ENCODE measurements at regions not wholly inside any gene's neighbourhood (a gene's known extent, or its start where the extent isn't known, plus 50 kb on each side); places are given as distances from the start of the nearest gene placed in this dataset.

DNA sequence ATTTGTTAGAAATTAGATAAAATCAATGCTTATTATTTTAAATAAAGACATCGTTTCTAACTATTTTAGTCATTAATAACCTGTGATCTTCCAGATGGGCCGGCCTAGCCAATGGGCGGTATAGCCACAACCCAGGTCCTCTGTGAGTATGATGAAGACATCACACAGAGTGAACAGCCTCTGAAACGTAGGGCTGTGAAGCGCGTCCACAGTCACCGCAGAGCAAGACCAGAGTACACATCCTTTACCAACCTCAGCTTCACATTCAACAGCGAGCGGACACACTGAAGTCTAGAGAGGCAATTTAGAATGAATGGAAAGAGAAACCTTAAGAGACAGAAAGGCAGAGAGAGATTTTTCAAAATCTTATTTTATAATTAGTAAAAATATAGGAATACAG is 125.0 kb upstream of the RPS6KA2 start:
- no peaks in the 10 kb centered on the region for H3K9me3 ChIP-seq (ENCODE audit: control insufficient read depth, insufficient read depth, low read length)
- H3K36me3 ChIP-seq (ENCODE audit: insufficient read depth, low read length) = no peaks in the 10 kb centered on the region; the same call in 1 of the 2 replicates
- H3K4me1 ChIP-seq (ENCODE audit: insufficient read depth, low read length) = peaks cover 20% of the 10 kb centered on the region; the same call in 1 of the 2 replicates
- H3K9ac ChIP-seq (ENCODE audit: low read depth, low read length) = no peak overlapping the region

GRCh38 chr6:166751051-166751595 is 124.1 kb upstream of the RPS6KA2 start:
- Histone ChIP-seq H3K36me3 (ENCODE audit: insufficient read depth, low read length) (no peaks in the 10 kb centered on the region), H3K9me3 (ENCODE audit: control insufficient read depth, insufficient read depth, low read length) (no peaks in the 10 kb centered on the region), H3K9ac (ENCODE audit: low read depth, low read length) (no peak overlapping the region), H3K4me1 (ENCODE audit: insufficient read depth, low read length) (peaks cover 22% of the 10 kb centered on the region; the same call in 1 of the 2 replicates)

DNA sequence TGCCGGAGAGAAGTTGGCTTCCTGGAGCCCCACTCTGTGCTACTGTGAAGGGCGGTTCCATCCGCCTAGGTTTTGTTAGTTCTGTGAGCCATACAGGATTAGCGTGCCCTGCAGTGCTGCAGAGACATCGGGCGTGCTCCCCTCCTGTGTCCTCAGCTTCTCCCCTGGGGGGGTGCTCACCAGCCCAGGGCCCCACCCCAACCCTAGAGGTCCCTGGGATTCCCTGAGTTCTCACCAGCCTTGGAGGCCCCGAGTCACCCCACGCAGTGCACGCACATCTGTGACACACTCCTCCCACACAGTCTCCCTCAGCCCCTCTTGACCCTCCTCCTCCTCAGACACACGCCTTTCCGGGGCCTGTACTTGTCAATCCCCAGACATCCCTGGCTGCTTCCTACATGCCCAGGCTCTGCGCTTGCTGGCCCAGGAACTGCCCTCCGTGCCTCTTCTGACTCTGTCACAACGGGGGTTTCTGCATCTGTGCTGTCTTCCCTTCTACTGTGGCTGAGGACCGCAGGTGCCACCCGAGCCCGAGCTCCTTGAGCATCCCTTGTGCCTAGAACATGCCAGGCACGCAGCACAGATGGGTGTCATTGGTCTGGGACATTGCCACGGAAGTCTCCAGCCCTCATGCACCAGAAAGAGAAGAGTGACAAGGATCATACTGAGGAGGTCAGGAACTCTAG is 123.2 kb upstream of the RPS6KA2 start:
- Histone ChIP-seq H3K9me3 (ENCODE audit: control insufficient read depth, insufficient read depth, low read length) (no peaks in the 10 kb centered on the region), H3K36me3 (ENCODE audit: insufficient read depth, low read length) (no peaks in the 10 kb centered on the region), H3K9ac (ENCODE audit: low read depth, low read length) (no peak overlapping the region), H3K4me1 (ENCODE audit: insufficient read depth, low read length) (peaks cover 19% of the 10 kb centered on the region; the same call in 1 of the 2 replicates)

GRCh38 chr6:166749666-166750065 is 122.6 kb upstream of the RPS6KA2 start:
- H3K9ac ChIP-seq (ENCODE audit: low read depth, low read length) = no peak overlapping the region
- peaks cover 15% of the 10 kb centered on the region; the same call in 1 of the 2 replicates for H3K4me1 ChIP-seq (ENCODE audit: insufficient read depth, low read length)
- no peaks in the 10 kb centered on the region for H3K36me3 ChIP-seq (ENCODE audit: insufficient read depth, low read length)
- no peaks in the 10 kb centered on the region for H3K9me3 ChIP-seq (ENCODE audit: control insufficient read depth, insufficient read depth, low read length)

DNA sequence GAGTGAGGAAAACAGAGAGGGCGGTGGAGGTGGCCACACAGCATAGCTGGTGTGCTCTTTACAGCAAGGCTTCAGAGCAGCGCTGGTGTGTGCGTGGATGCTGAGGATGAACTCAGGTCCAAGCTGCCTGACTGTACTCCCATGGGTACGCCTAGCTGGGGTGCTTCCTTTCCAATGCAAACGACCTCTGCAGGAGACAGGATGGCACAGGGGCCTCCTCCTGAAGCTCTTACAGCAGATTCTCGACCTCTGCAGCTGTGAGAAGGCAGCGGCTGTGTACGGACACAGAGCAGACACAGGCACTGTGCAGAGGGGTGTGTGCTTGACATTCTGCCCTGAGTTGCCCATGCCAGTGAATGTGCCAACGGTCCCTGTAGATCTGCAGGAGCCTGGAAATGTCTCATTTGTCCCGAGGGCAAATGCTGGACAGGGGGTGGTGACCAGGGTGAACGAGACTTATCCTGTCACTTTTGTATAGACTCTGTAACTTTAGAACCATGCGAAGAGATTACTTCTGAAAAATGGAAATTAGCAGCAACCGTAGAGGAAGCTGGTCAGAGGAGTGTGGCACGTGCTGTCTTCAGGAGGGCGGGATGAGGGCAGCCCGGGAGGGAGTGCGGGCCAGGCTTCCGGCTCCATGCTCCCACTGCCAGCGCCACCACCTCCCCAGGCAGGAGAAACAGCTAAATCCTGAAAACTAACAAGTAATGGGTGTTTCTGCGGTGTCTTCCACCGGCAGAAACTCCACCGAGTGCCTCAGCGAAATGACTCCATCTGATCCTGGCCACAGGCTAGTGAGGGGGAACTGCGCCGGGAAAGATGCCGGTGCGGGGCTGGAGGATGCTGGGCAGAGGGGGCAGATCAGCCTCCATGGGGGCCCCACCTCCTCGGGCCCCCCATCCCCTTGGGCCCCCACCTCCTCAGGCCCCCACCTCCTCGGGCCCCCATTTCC is 120.9 kb upstream of the RPS6KA2 start:
- Histone ChIP-seq H3K9ac (ENCODE audit: low read depth, low read length) (no peak overlapping the region), H3K9me3 (ENCODE audit: control insufficient read depth, insufficient read depth, low read length) (no peaks in the 10 kb centered on the region), H3K4me1 (ENCODE audit: insufficient read depth, low read length) (peaks cover 11% of the 10 kb centered on the region; the same call in 1 of the 2 replicates), H3K36me3 (ENCODE audit: insufficient read depth, low read length) (no peaks in the 10 kb centered on the region)

GRCh38 chr6:166745801-166746668 is 119.0 kb upstream of the RPS6KA2 start:
- H3K36me3 ChIP-seq (ENCODE audit: insufficient read depth, low read length) = no peaks in the 10 kb centered on the region
- H3K9me3 ChIP-seq (ENCODE audit: control insufficient read depth, insufficient read depth, low read length) = no peaks in the 10 kb centered on the region
- no peak overlapping the region for H3K9ac ChIP-seq (ENCODE audit: low read depth, low read length)
- H3K4me1 ChIP-seq (ENCODE audit: insufficient read depth, low read length) = peaks cover 11% of the 10 kb centered on the region; the same call in 1 of the 2 replicates

- Histone ChIP-seq H3K9ac (ENCODE audit: low read depth, low read length) (no peak overlapping the region), H3K36me3 (ENCODE audit: insufficient read depth, low read length) (no peaks in the 10 kb centered on the region)
These were observed 117.4 kb upstream of the RPS6KA2 start for GRCh38 chr6:166744223-166745134.

GRCh38 chr6:166743406-166744222 is 116.6 kb upstream of the RPS6KA2 start:
- no peaks in the 10 kb centered on the region for H3K36me3 ChIP-seq (ENCODE audit: insufficient read depth, low read length)
- H3K9ac ChIP-seq (ENCODE audit: low read depth, low read length) = no peak overlapping the region
- peaks cover 11% of the 10 kb centered on the region; the same call in 1 of the 2 replicates for H3K4me1 ChIP-seq (ENCODE audit: insufficient read depth, low read length)
- no peaks in the 10 kb centered on the region for H3K9me3 ChIP-seq (ENCODE audit: control insufficient read depth, insufficient read depth, low read length)

More at GRCh38 chr6:166744223-166745134, 117.4 kb upstream of the RPS6KA2 start:
- peaks cover 11% of the 10 kb centered on the region; the same call in 1 of the 2 replicates for H3K4me1 ChIP-seq (ENCODE audit: insufficient read depth, low read length)
- H3K9me3 ChIP-seq (ENCODE audit: control insufficient read depth, insufficient read depth, low read length) = no peaks in the 10 kb centered on the region

DNA sequence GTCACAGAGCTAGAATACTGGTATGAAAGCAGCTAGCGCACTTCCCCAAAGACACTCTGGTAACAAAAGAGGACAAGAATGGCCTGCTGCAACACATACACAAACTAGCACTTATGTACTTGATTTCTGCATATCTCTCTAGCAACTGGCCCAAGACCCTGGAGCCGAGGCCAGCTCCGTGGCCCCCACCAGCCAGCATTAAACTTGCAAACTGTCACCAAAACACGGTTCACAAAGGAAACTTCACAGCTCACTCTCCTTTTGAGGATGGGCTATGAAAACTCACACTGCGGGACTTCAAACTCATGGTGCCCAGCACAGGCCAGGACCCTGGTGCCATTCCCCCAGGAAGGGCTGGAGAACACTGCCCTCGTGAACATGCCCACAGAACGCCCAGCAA is 115.9 kb upstream of the RPS6KA2 start:
- H3K36me3 ChIP-seq (ENCODE audit: insufficient read depth, low read length) = no peaks in the 10 kb centered on the region
- H3K9ac ChIP-seq (ENCODE audit: low read depth, low read length) = no peak overlapping the region
- H3K9me3 ChIP-seq (ENCODE audit: control insufficient read depth, insufficient read depth, low read length) = no peaks in the 10 kb centered on the region
- H3K4me1 ChIP-seq (ENCODE audit: insufficient read depth, low read length) = peaks cover 16% of the 10 kb centered on the region; the same call in 1 of the 2 replicates

DNA sequence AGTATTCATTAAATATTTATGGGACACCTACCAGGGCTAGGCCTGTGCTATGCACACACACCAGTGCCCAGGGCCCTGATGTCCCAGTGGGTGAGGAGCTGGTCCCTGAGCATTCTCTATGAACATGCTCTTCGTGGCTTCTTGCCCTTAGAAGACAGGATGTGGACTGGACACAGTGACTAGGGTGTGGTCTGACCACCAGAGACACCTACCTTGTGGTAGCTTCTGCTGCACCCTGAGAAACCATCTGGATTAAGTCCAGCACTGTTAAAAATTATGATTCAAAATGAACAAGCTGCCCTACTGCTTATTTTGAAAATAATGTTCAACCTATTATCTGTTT is 112.9 kb upstream of the RPS6KA2 start:
- H3K9me3 ChIP-seq (ENCODE audit: control insufficient read depth, insufficient read depth, low read length) = 0 out of 2 replicates have a peak, but pooled peaks cover 2% of the 10 kb centered on the region
- no peak overlapping the region for H3K9ac ChIP-seq (ENCODE audit: low read depth, low read length)
- H3K36me3 ChIP-seq (ENCODE audit: insufficient read depth, low read length) = no peaks in the 10 kb centered on the region
- peaks cover 16% of the 10 kb centered on the region for H3K4me1 ChIP-seq (ENCODE audit: insufficient read depth, low read length)

GRCh38 chr6:166739117-166739975 is 112.3 kb upstream of the RPS6KA2 start:
- Histone ChIP-seq H3K9me3 (ENCODE audit: control insufficient read depth, insufficient read depth, low read length) (0 out of 2 replicates have a peak, but pooled peaks cover 3% of the 10 kb centered on the region), H3K9ac (ENCODE audit: low read depth, low read length) (no peak overlapping the region), H3K4me1 (ENCODE audit: insufficient read depth, low read length) (peaks cover 18% of the 10 kb centered on the region), H3K36me3 (ENCODE audit: insufficient read depth, low read length) (no peaks in the 10 kb centered on the region)
